A673 (cell line): ENCODE measurements at regions not wholly inside any gene's neighbourhood (a gene's known extent, or its start where the extent isn't known, plus 50 kb on each side); places are given as distances from the start of the nearest gene placed in this dataset.

Source experiments
- BruUV-seq: library from RNA; stranded (reverse); fragments of 400-500 nt; replicated peaks from 2 replicates; lab custom pipeline; 2021; lab: Mats Ljungman, UMichigan
- CTCF ChIA-PET: fragments of 300-600 bp; sonication (Branson Sonifier 250); formaldehyde crosslinking; loops from one replicate; lab custom pipeline; 2022; ENCODE audit warnings: antibody characterized with exemption; lab: Charles Lee
- POLR2A ChIA-PET: fragments of 300-600 bp; sonication (Branson Sonifier 250); formaldehyde crosslinking; loops from one replicate; lab custom pipeline; 2022; ENCODE audit warnings: antibody characterized with exemption; ENCODE audit not compliant: low non-redundant PET; lab: Charles Lee
- DNase-seq: peaks from one replicate; pipeline ENCODE4 v3.0.0-alpha.2; 2015; ENCODE audit warnings: low spot score
- H3K27ac ChIP-seq: fragments of 200-600 bp; sonication (generic); 2 replicates; pipeline ENCODE4 v1.5.1; 2016; ENCODE audit warnings: mixed run types, low read depth, mild to moderate bottlenecking, mixed read lengths, antibody characterized with exemption, low read length; ENCODE audit not compliant: poor library complexity, severe bottlenecking
- H3K27me3 ChIP-seq: fragments of 200-600 bp; sonication (generic); replicated peaks from 2 replicates; pipeline ENCODE4 v1.6.1; 2017; ENCODE audit warnings: mixed run types, low read depth, mild to moderate bottlenecking, mixed read lengths, antibody characterized with exemption, low read length; ENCODE audit not compliant: insufficient read depth, poor library complexity
- H3K36me3 ChIP-seq: fragments of 200-600 bp; sonication (generic); 2 replicates; pipeline ENCODE4 v1.6.1; 2016; ENCODE audit warnings: mixed run types, mild to moderate bottlenecking, mixed read lengths, antibody characterized with exemption, low read length; ENCODE audit not compliant: insufficient read depth, poor library complexity, severe bottlenecking
- H3K4me1 ChIP-seq: fragments of 200-600 bp; sonication (generic); 2 replicates; pipeline ENCODE4 v1.6.1; 2017; ENCODE audit warnings: mixed run types, mild to moderate bottlenecking, mixed read lengths, antibody characterized with exemption, low read length; ENCODE audit not compliant: insufficient read depth, poor library complexity, severe bottlenecking
- H3K4me3 ChIP-seq: fragments of 200-600 bp; sonication (generic); 2 replicates; pipeline ENCODE4 v1.5.1; 2016; ENCODE audit warnings: low read depth, mixed run types, mild to moderate bottlenecking, mixed read lengths, low read length; ENCODE audit not compliant: poor library complexity, severe bottlenecking
- H3K9me3 ChIP-seq: fragments of 200-600 bp; sonication (generic); 2 replicates; pipeline ENCODE4 v1.6.1; 2016; ENCODE audit warnings: mixed run types, low read depth, mild to moderate bottlenecking, mixed read lengths, antibody characterized with exemption, low read length; ENCODE audit not compliant: poor library complexity, severe bottlenecking
- EZH2 ChIP-seq: fragments of 200-600 bp; sonication (generic); IDR thresholded peaks from 2 replicates; pipeline ENCODE4 v1.6.1; 2017; ENCODE audit warnings: borderline replicate concordance, low read depth, mild to moderate bottlenecking, mixed read lengths, antibody characterized with exemption, low read length; ENCODE audit not compliant: poor library complexity, severe bottlenecking
- intact Hi-C: fragments of 100-400 bp; cut with micrococcal nuclease; formaldehyde crosslinking; loops from one replicate; pipeline ENCODE4 v1.10.0; 2022; ENCODE audit not compliant: unreplicated experiment
- TF ChIP-seq, protein P1 (sequence below): fragments of 300-800, 200-600 bp; sonication (generic); conservative IDR thresholded peaks from 2 replicates; pipeline ENCODE4 v1.5.1; 2017; ENCODE audit warnings: low read depth, mild to moderate bottlenecking, antibody characterized with exemption, low read length, moderate library complexity, mixed read lengths

DNA sequence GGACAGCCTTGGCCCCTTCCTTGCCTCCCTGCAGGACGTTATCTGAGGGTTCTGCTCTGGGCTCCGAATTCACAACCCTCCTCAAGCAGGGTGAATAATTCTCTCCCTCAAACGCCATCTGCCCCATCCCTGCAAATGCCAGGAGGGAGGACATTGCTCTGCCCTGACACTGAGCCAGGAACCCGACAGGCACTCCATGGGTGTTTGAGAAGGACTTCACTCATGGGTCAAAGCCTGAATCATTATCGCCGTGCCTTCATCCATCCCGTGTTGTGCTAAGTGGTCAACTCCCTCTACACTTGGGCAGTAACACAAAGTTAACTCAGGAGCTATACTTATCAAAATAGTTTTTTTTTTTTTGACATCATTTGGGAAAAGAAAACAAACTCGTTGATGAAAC lies 261.8 kb upstream of the IGF1R start:
- no peak for DNase-seq
- Histone ChIP-seq H3K4me3 (no peak overlapping the region), H3K4me1 (peaks cover 24% of the 10 kb centered on the region), H3K27me3 (peaks cover 74% of the 10 kb centered on the region), H3K36me3 (no peaks in the 10 kb centered on the region), H3K9me3 (no peaks in the 10 kb centered on the region), H3K27ac (no peak overlapping the region)
- TF ChIP-seq, protein P1, sequence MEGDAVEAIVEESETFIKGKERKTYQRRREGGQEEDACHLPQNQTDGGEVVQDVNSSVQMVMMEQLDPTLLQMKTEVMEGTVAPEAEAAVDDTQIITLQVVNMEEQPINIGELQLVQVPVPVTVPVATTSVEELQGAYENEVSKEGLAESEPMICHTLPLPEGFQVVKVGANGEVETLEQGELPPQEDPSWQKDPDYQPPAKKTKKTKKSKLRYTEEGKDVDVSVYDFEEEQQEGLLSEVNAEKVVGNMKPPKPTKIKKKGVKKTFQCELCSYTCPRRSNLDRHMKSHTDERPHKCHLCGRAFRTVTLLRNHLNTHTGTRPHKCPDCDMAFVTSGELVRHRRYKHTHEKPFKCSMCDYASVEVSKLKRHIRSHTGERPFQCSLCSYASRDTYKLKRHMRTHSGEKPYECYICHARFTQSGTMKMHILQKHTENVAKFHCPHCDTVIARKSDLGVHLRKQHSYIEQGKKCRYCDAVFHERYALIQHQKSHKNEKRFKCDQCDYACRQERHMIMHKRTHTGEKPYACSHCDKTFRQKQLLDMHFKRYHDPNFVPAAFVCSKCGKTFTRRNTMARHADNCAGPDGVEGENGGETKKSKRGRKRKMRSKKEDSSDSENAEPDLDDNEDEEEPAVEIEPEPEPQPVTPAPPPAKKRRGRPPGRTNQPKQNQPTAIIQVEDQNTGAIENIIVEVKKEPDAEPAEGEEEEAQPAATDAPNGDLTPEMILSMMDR, result no peak
- no peak for TF ChIP-seq EZH2
- ChIA-PET POLR2A (no interaction called here), CTCF (no interaction called here)
- intact Hi-C loops, result no loop called here
- BruUV-seq, result no TSS peak

DNA sequence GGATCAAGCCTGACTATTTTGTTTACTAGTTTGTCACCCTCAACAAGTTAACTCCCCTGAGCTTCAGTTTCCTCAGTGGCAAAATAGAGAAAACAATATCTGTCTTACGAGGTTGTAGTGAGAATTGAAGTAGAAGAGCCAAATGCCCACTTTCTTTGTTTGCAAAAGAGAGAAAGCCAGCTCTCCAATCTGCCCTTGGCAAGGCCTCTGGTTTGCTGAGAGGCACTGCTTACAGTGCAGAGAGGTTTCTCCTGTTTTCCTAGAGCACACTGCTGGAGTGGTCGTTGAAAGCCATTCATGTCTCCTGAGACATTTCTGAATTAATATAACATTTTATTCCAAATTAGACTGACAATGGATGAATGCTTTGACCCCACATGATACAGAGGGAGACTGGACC lies 260.5 kb upstream of the IGF1R start:
- no TSS peak for BruUV-seq

DNA sequence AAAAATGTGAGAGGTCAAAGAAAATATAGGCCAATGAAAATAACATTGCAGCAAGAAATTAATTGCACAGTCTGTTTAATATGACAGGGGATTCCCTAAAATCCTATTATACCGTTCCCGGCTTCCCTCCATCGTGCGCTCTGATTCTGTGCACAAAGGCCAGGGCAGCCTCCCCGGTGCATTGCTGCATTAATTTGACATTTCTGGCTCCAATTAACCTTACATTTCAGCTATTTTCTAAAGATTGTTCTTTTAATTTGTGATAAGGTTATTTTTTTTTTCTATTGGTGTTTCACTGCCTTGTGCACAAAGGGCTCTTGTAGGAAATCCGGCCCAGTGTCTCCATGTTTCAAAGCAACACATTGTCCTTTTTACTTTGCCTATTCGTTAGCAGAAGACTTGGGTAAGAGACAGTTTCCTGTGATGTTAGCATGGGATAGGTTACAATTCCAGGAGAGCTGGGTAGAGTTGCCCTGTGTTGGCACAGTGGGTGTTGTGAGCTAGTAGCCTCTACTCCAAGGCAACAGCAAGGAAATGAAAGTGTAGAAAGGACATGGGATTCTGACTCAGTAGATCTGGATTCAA lies 257.3 kb upstream of the IGF1R start:
- H3K9me3 ChIP-seq, result no peaks in the 10 kb centered on the region
- no peaks in the 10 kb centered on the region for H3K36me3 ChIP-seq
- no peaks in the 10 kb centered on the region for H3K4me1 ChIP-seq
- H3K27ac ChIP-seq, result no peak overlapping the region
- intact Hi-C loops, result no loop called here
- BruUV-seq, result no TSS peak
- DNase-seq, result no peak
- ChIA-PET POLR2A (no interaction called here), CTCF (no interaction called here)
- no peak for TF ChIP-seq EZH2
- TF ChIP-seq, protein P1, result no peak
- peaks cover 89% of the 10 kb centered on the region for H3K27me3 ChIP-seq
- H3K4me3 ChIP-seq, result no peak overlapping the region

More for the DNA sequence above, 260.5 kb upstream of the IGF1R start:
- intact Hi-C loops, result no loop called here
- no peak overlapping the region for H3K4me3 ChIP-seq
- no peaks in the 10 kb centered on the region for H3K36me3 ChIP-seq
- H3K27me3 ChIP-seq, result peaks cover 75% of the 10 kb centered on the region
- no peak for TF ChIP-seq EZH2
- TF ChIP-seq, protein P1, result no peak
- H3K9me3 ChIP-seq, result no peaks in the 10 kb centered on the region
- DNase-seq, result no peak
- no peak overlapping the region for H3K27ac ChIP-seq
- ChIA-PET POLR2A (no interaction called here), CTCF (no interaction called here)
- peaks cover 20% of the 10 kb centered on the region for H3K4me1 ChIP-seq
